ENCODE measurements at regions not wholly inside any gene's neighbourhood (a gene's known extent, or its start where the extent isn't known, plus 50 kb on each side); places are given as distances from the start of the nearest gene placed in this dataset.
"Not testable (repeated sequence)": the region's sequence is repeated elsewhere in the genome, so short reads cannot be mapped to it uniquely, and the experiment has no call there.

GRCh38 chr2:146801886-146802285, 1042.9 kb upstream of the ACVR2A start:
- DNase-seq (ENCODE audit: low spot score) = no peak

GRCh38 chr2:146786396-146786795, 1058.4 kb upstream of the ACVR2A start:
- DNase-seq (ENCODE audit: low spot score) = no peak

- no peak for DNase-seq (ENCODE audit: low spot score)
These were observed 1059.7 kb upstream of the ACVR2A start for GRCh38 chr2:146785101-146785500.

- no peak for DNase-seq (ENCODE audit: low spot score)
These were observed 1060.2 kb upstream of the ACVR2A start for GRCh38 chr2:146784602-146785001.

GRCh38 chr2:146777181-146777580, 1067.6 kb upstream of the ACVR2A start:
- DNase-seq (ENCODE audit: low spot score) = no peak

- DNase-seq (ENCODE audit: low spot score) = no peak
These were observed 1068.2 kb upstream of the ACVR2A start for GRCh38 chr2:146776596-146776995.

GRCh38 chr2:146771531-146771930, 1073.3 kb upstream of the ACVR2A start:
- DNase-seq (ENCODE audit: low spot score) = no peak

GRCh38 chr2:146764301-146764700, 1080.5 kb upstream of the ACVR2A start:
- DNase-seq (ENCODE audit: low spot score) = no peak

- no peak for DNase-seq (ENCODE audit: low spot score)
These were observed 1082.0 kb upstream of the ACVR2A start for GRCh38 chr2:146762786-146763185.

- no peak for DNase-seq (ENCODE audit: low spot score)
These were observed 1090.2 kb upstream of the ACVR2A start for GRCh38 chr2:146754606-146755005.

GRCh38 chr2:146748046-146748445, 1096.8 kb upstream of the ACVR2A start:
- DNase-seq (ENCODE audit: low spot score) = no peak

- DNase-seq (ENCODE audit: low spot score) = no peak
These were observed 1103.6 kb upstream of the ACVR2A start for GRCh38 chr2:146741260-146741659.

GRCh38 chr2:146734821-146735190, 1110.0 kb upstream of the ACVR2A start:
- DNase-seq (ENCODE audit: low spot score) = no peak

- DNase-seq (ENCODE audit: low spot score) = peak; percentile 47
These were observed 1110.6 kb upstream of the ACVR2A start for GRCh38 chr2:146734042-146734820.

GRCh38 chr2:146730882-146731281, 1113.9 kb upstream of the ACVR2A start:
- no peak for DNase-seq (ENCODE audit: low spot score)

- no peak for DNase-seq (ENCODE audit: low spot score)
These were observed 1123.3 kb upstream of the ACVR2A start for GRCh38 chr2:146721486-146721885.

GRCh38 chr2:146720170-146720569, 1124.7 kb upstream of the ACVR2A start:
- DNase-seq (ENCODE audit: low spot score) = no peak

- DNase-seq (ENCODE audit: low spot score) = no peak
These were observed 1128.2 kb upstream of the ACVR2A start for GRCh38 chr2:146716591-146716990.

GRCh38 chr2:146709004-146709403, 1135.8 kb upstream of the ACVR2A start:
- DNase-seq (ENCODE audit: low spot score) = no peak

GRCh38 chr2:146701183-146701582, 1143.6 kb upstream of the ACVR2A start:
- DNase-seq (ENCODE audit: low spot score) = no peak

- no peak for DNase-seq (ENCODE audit: low spot score)
These were observed 1147.5 kb upstream of the ACVR2A start for GRCh38 chr2:146697307-146697706.

- not testable (repeated sequence) for DNase-seq (ENCODE audit: low spot score)
These were observed 1148.0 kb upstream of the ACVR2A start for GRCh38 chr2:146696787-146697186.

- no peak for DNase-seq (ENCODE audit: low spot score)
These were observed 1162.8 kb upstream of the ACVR2A start for GRCh38 chr2:146681991-146682390.

GRCh38 chr2:146678516-146678915, 1166.3 kb upstream of the ACVR2A start:
- no peak for DNase-seq (ENCODE audit: low spot score)

Data from kidney capillary endothelial cell (primary cell).